DND-41 (cell line): ENCODE measurements at regions not wholly inside any gene's neighbourhood (a gene's known extent, or its start where the extent isn't known, plus 50 kb on each side); places are given as distances from the start of the nearest gene placed in this dataset.
"Not testable (repeated sequence)": the region's sequence is repeated elsewhere in the genome, so short reads cannot be mapped to it uniquely, and the experiment has no call there.

Experiments
- ATAC-seq: fragments of 200-7000 bp; cut with Tn5 transposase; 3 replicates; pipeline ENCODE4 v1.9.1; 2021; ENCODE audit warnings: low read depth; ENCODE audit not compliant: insufficient read depth
- DNase-seq: peaks from one replicate; pipeline ENCODE4 v3.0.0-alpha.2; 2020
- H2AFZ ChIP-seq: 2 replicates; pipeline ENCODE4 v1.6.0; 2012; ENCODE audit warnings: low read depth, low read length
- H3K27ac ChIP-seq: 2 replicates; pipeline ENCODE4 v1.5.1; 2012; ENCODE audit warnings: low read length, inconsistent platforms
- H3K27me3 ChIP-seq: fragments of 200-600 bp; sonication (generic); 2 replicates; pipeline ENCODE4 v1.6.0; 2012; ENCODE audit warnings: low read length, mild to moderate bottlenecking, inconsistent platforms; ENCODE audit not compliant: insufficient read depth, poor library complexity
- H3K36me3 ChIP-seq: 2 replicates; pipeline ENCODE4 v1.5.1; 2012; ENCODE audit warnings: low read length, inconsistent platforms; ENCODE audit not compliant: insufficient read depth
- H3K4me1 ChIP-seq: 2 replicates; pipeline ENCODE4 v1.5.1; 2012; ENCODE audit warnings: mild to moderate bottlenecking, low read length; ENCODE audit not compliant: insufficient read depth
- H3K4me2 ChIP-seq: 2 replicates; pipeline ENCODE4 v1.6.0; 2012; ENCODE audit warnings: mild to moderate bottlenecking, moderate library complexity, low read length, inconsistent platforms; ENCODE audit not compliant: insufficient read depth
- H3K4me3 ChIP-seq, 2 experiments: fragments of 200-600 bp in 1 of 2; shearing (Covaris generic) in 1 of 2; 2 replicates each; pipeline ENCODE4 v1.5.1; 2012 to 2016; ENCODE audit warnings: inconsistent platforms in 2 of 2, low read length in 2 of 2, mild to moderate bottlenecking in 2 of 2, low read depth in 1 of 2, moderate library complexity in 1 of 2
- H3K79me2 ChIP-seq: 2 replicates; pipeline ENCODE4 v1.6.0; 2012; ENCODE audit warnings: low read length, inconsistent platforms; ENCODE audit not compliant: insufficient read depth
- H3K9ac ChIP-seq: 2 replicates; pipeline ENCODE4 v1.6.0; 2012; ENCODE audit warnings: low read depth, mild to moderate bottlenecking, inconsistent platforms, low read length, moderate library complexity
- H3K9me3 ChIP-seq: 2 replicates; pipeline ENCODE4 v1.5.1; 2012; ENCODE audit warnings: low read length, moderate library complexity, mild to moderate bottlenecking, inconsistent platforms; ENCODE audit not compliant: insufficient read depth, severe bottlenecking
- H4K20me1 ChIP-seq: 2 replicates; pipeline ENCODE4 v1.6.0; 2012; ENCODE audit warnings: low read length; ENCODE audit not compliant: insufficient read depth
- EZH2 ChIP-seq: IDR thresholded peaks from 3 replicates; pipeline ENCODE4 v1.6.1; 2012; ENCODE audit warnings: borderline replicate concordance, low read depth, mild to moderate bottlenecking, moderate library complexity, low read length, inconsistent platforms; ENCODE audit not compliant: severe bottlenecking
- TF ChIP-seq, protein P1 (sequence below): IDR thresholded peaks from 2 replicates; pipeline ENCODE4 v1.5.1; 2012; ENCODE audit warnings: borderline replicate concordance, low read length, moderate library complexity, mild to moderate bottlenecking; ENCODE audit not compliant: poor library complexity, severe bottlenecking; ENCODE audit errors: extremely low read depth

DNA sequence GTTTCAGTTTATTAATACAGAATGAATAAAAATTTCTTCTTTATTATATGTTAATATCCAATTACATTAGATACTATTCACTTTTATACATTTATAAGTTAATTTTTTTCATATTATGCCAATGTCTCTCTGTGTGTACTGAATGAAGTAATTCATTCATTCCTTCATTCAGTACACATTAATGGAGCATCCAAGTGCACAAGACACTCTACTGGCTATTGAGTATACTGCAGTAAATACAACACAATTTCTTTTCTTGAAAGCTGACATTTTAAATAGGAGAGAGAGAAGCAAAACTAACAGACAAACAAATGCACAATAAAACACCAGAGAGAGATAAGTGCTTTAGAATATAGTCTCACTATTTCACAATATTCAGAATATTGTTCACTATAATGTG lies 1038.3 kb upstream of the SPRY2 start:
- no peak for ATAC-seq
- H3K4me3 ChIP-seq: no peak overlapping the region
- no peak overlapping the region for H3K4me2 ChIP-seq
- no peaks in the 10 kb centered on the region for H3K36me3 ChIP-seq
- no peaks in the 10 kb centered on the region for H3K9me3 ChIP-seq
- no peak overlapping the region for H3K9ac ChIP-seq
- H3K4me1 ChIP-seq: no peaks in the 10 kb centered on the region
- H4K20me1 ChIP-seq: no peaks in the 10 kb centered on the region
- no peak for DNase-seq
- TF ChIP-seq, protein P1, sequence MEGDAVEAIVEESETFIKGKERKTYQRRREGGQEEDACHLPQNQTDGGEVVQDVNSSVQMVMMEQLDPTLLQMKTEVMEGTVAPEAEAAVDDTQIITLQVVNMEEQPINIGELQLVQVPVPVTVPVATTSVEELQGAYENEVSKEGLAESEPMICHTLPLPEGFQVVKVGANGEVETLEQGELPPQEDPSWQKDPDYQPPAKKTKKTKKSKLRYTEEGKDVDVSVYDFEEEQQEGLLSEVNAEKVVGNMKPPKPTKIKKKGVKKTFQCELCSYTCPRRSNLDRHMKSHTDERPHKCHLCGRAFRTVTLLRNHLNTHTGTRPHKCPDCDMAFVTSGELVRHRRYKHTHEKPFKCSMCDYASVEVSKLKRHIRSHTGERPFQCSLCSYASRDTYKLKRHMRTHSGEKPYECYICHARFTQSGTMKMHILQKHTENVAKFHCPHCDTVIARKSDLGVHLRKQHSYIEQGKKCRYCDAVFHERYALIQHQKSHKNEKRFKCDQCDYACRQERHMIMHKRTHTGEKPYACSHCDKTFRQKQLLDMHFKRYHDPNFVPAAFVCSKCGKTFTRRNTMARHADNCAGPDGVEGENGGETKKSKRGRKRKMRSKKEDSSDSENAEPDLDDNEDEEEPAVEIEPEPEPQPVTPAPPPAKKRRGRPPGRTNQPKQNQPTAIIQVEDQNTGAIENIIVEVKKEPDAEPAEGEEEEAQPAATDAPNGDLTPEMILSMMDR: no peak
- no peak for TF ChIP-seq EZH2
- no peaks in the 10 kb centered on the region for H3K79me2 ChIP-seq
- H2AFZ ChIP-seq: no peak overlapping the region
- H3K27ac ChIP-seq: no peak overlapping the region
- no peaks in the 10 kb centered on the region for H3K27me3 ChIP-seq

GRCh38 chr13:81377921-81378320 lies 1037.0 kb upstream of the SPRY2 start:
- no peaks in the 10 kb centered on the region for H3K36me3 ChIP-seq
- DNase-seq (no peak), ATAC-seq (no peak)
- no peak overlapping the region for H3K27ac ChIP-seq
- no peak overlapping the region for H3K9ac ChIP-seq
- H3K9me3 ChIP-seq: no peaks in the 10 kb centered on the region
- TF ChIP-seq, protein P1: no peak
- H2AFZ ChIP-seq: no peak overlapping the region
- no peaks in the 10 kb centered on the region for H3K79me2 ChIP-seq
- H3K4me3 ChIP-seq: no peak overlapping the region
- H3K4me1 ChIP-seq: no peaks in the 10 kb centered on the region
- H3K4me2 ChIP-seq: no peak overlapping the region
- no peaks in the 10 kb centered on the region for H4K20me1 ChIP-seq
- no peaks in the 10 kb centered on the region for H3K27me3 ChIP-seq

- H3K27me3 ChIP-seq: no peaks in the 10 kb centered on the region
- no peaks in the 10 kb centered on the region for H4K20me1 ChIP-seq
- no peaks in the 10 kb centered on the region for H3K9me3 ChIP-seq
Observed at GRCh38 chr13:81375709-81376108, 1034.8 kb upstream of the SPRY2 start.

DNA sequence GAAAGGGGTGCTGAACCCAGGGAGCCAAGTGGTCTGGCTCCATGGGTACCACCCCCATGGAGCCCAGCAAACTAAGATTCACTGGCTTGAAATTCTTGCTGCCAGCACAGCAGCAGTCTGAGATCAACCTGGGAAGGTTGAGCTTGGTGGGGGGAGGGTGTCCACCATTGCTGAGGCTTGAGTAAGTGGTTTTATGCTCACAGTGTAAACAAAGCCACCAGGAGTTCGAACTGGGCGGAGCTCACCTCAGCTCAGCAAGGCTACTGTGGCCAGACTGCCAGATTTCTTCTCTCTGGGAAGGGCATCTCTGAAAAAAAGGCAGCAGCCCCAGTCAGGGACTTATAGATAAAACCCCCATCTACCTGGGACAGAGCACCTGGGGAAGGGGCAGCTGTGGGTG lies 1021.8 kb upstream of the SPRY2 start:
- not testable (repeated sequence) for H2AFZ ChIP-seq, DNase-seq, H4K20me1 ChIP-seq, H3K79me2 ChIP-seq, H3K36me3 ChIP-seq, H3K4me3 ChIP-seq, H3K27ac ChIP-seq, H3K4me2 ChIP-seq, ATAC-seq, H3K27me3 ChIP-seq, H3K9ac ChIP-seq, H3K9me3 ChIP-seq, H3K4me1 ChIP-seq

More at GRCh38 chr13:81375709-81376108, 1034.8 kb upstream of the SPRY2 start:
- Histone ChIP-seq H3K4me3 (no peak overlapping the region), H2AFZ (no peak overlapping the region), H3K4me2 (no peak overlapping the region), H3K79me2 (no peaks in the 10 kb centered on the region), H3K4me1 (no peaks in the 10 kb centered on the region), H3K36me3 (no peaks in the 10 kb centered on the region), H3K27ac (no peak overlapping the region), H3K9ac (no peak overlapping the region)
- TF ChIP-seq, protein P1: no peak
- no peak for TF ChIP-seq EZH2
- DNase-seq (no peak), ATAC-seq (no peak)
